HepG2 (cell line): ENCODE measurements at regions not wholly inside any gene's neighbourhood (a gene's known extent, or its start where the extent isn't known, plus 50 kb on each side); places are given as distances from the start of the nearest gene placed in this dataset.

Experiments used
- ATAC-seq: fragments of 200-7000 bp; cut with Tn5 transposase; 3 replicates; pipeline ENCODE4 v1.9.1; 2020; ENCODE audit warnings: mild to moderate bottlenecking, moderate library complexity
- BruUV-seq: library from RNA; stranded (reverse); fragments of 400-500 nt; replicated peaks from 2 replicates; lab custom pipeline; 2021; lab: Mats Ljungman, UMichigan
- CTCF ChIA-PET: fragments of 300-600 bp; formaldehyde crosslinking; extraction: SDS; loops from one replicate; lab custom pipeline; 2021; ENCODE audit warnings: low total read pairs, inconsistent platforms, low intra/inter-chr PET ratio; lab: Yijun Ruan, JAX
- POLR2A ChIA-PET: fragments of 350-600 bp; sonication (Branson Sonifier 250); formaldehyde crosslinking; loops from one replicate; lab custom pipeline; 2020; ENCODE audit warnings: antibody characterized with exemption, inconsistent platforms; lab: Yijun Ruan, JAX
- DNase-seq: peaks from one replicate; pipeline ENCODE4 v3.0.0-alpha.2; 2015; ENCODE audit warnings: low spot score
- FAIRE-seq: peaks from 3 replicates; lab custom pipeline; 2011; peaks lifted over from hg19 to GRCh38; lab: Jason Lieb, UNC
- H2AFZ ChIP-seq: one replicate; pipeline ENCODE4 v1.6.1; 2011; ENCODE audit warnings: low read length, inconsistent platforms
- H3K27ac ChIP-seq: fragments of 300-600 bp; 3 replicates; pipeline ENCODE4 v1.8.0; 2011; ENCODE audit warnings: mixed run types, mild to moderate bottlenecking, mixed read lengths, low read length, inconsistent platforms; ENCODE audit not compliant: insufficient read depth; ENCODE audit errors: extremely low read length
- H3K27me3 ChIP-seq, 2 experiments: fragments of 200-600 bp in 1 of 2; 2 replicates in 1 of 2; 3 replicates in 1 of 2; pipeline versions ENCODE4 v1.6.0 to v1.8.0; 2011; ENCODE audit warnings: low read length in 2 of 2, mild to moderate bottlenecking in 2 of 2, moderate library complexity in 2 of 2, inconsistent platforms in 1 of 2; ENCODE audit not compliant: insufficient read depth in 2 of 2, control insufficient read depth in 1 of 2
- H3K36me3 ChIP-seq, 2 experiments: fragments of 200-600 bp in 1 of 2; replicated peaks in 1 of 2; 2 replicates in 1 of 2; 3 replicates in 1 of 2; pipeline versions ENCODE4 v1.5.1 to v1.8.0; 2011; ENCODE audit warnings: low read length in 2 of 2, inconsistent platforms in 1 of 2; ENCODE audit not compliant: insufficient read depth in 2 of 2, control insufficient read depth in 1 of 2
- H3K4me1 ChIP-seq: 2 replicates; pipeline ENCODE4 v1.5.1; 2012; ENCODE audit warnings: low read length, inconsistent platforms; ENCODE audit not compliant: insufficient read depth
- H3K4me2 ChIP-seq: 2 replicates; pipeline ENCODE4 v1.6.0; 2011; ENCODE audit warnings: low read depth, low read length, inconsistent platforms
- H3K4me3 ChIP-seq, 3 experiments: fragments of 200-600 bp in 1 of 3; sonication (generic), shearing (Covaris generic) in 1 of 3; replicated peaks in 1 of 3; 2 replicates each; pipeline ENCODE4 v1.5.1; 2011 to 2016; ENCODE audit warnings: low read length in 3 of 3, inconsistent platforms in 2 of 3, low read depth in 2 of 3, mild to moderate bottlenecking in 2 of 3, control low read depth in 1 of 3, mixed read lengths in 1 of 3; ENCODE audit not compliant: insufficient read depth in 1 of 3
- H3K79me2 ChIP-seq: one replicate; pipeline ENCODE4 v1.6.1; 2011; ENCODE audit warnings: low read length, inconsistent platforms; ENCODE audit not compliant: insufficient read depth
- H3K9ac ChIP-seq: 2 replicates; pipeline ENCODE4 v1.6.0; 2011; ENCODE audit warnings: mild to moderate bottlenecking, low read depth, low read length, inconsistent platforms; ENCODE audit not compliant: insufficient read depth
- H3K9me3 ChIP-seq: 2 replicates; pipeline ENCODE4 v1.5.1; 2012; ENCODE audit warnings: mild to moderate bottlenecking, low read length
- H4K20me1 ChIP-seq: 2 replicates; pipeline ENCODE4 v1.6.0; 2011; ENCODE audit warnings: inconsistent platforms, mild to moderate bottlenecking, low read length, moderate library complexity; ENCODE audit not compliant: insufficient read depth
- BCL3 ChIP-seq: sonication (generic); formaldehyde crosslinking; IDR thresholded peaks from 2 replicates; pipeline ENCODE4 v1.5.1; 2020; ENCODE audit warnings: mild to moderate bottlenecking, missing genetic modification reagents, moderate library complexity
- CENPT ChIP-seq: sonication (generic); formaldehyde crosslinking; IDR thresholded peaks from 2 replicates; pipeline ENCODE4 v1.8.0; 2022; ENCODE audit warnings: low read depth, mild to moderate bottlenecking, moderate library complexity, missing genetic modification reagents
- CERS6 ChIP-seq: sonication (generic); formaldehyde crosslinking; IDR thresholded peaks from 2 replicates; pipeline ENCODE4 v1.5.0; 2020; ENCODE audit warnings: missing genetic modification reagents
- FOSL2 ChIP-seq: sonication (generic); formaldehyde crosslinking; IDR thresholded peaks from 2 replicates; pipeline ENCODE4 v1.4.0; 2020; ENCODE audit warnings: missing genetic modification reagents
- HNRNPUL1 ChIP-seq: fragments of 200-400 bp; formaldehyde crosslinking; IDR thresholded peaks from 2 replicates; pipeline ENCODE4 v1.6.1; 2017; ENCODE audit warnings: low read depth, mild to moderate bottlenecking, low read length, moderate library complexity
- KDM1A ChIP-seq: IDR thresholded peaks from 2 replicates; pipeline ENCODE4 v1.6.1; 2016; ENCODE audit warnings: missing compliant biosample characterization
- PAF1 ChIP-seq: IDR thresholded peaks from 2 replicates; pipeline ENCODE4 v1.6.1; 2016; ENCODE audit warnings: missing genetic modification reagents, missing compliant biosample characterization
- PAWR ChIP-seq: sonication (generic); formaldehyde crosslinking; IDR thresholded peaks from 2 replicates; pipeline ENCODE4 v1.4.0; 2020; ENCODE audit warnings: missing genetic modification reagents, mild to moderate bottlenecking, borderline replicate concordance
- SMC3 ChIP-seq: IDR thresholded peaks from 2 replicates; pipeline ENCODE4 v1.6.1; 2011; ENCODE audit warnings: low read length, improper control_type of control experiment
- STAT6 ChIP-seq: sonication (generic); formaldehyde crosslinking; IDR thresholded peaks from 2 replicates; pipeline ENCODE4 v1.4.0; 2020; ENCODE audit warnings: missing genetic modification reagents, mild to moderate bottlenecking, borderline replicate concordance
- ZNF234 ChIP-seq: sonication (generic); formaldehyde crosslinking; conservative IDR thresholded peaks from 2 replicates; pipeline ENCODE4 v1.5.1; 2020; ENCODE audit warnings: mild to moderate bottlenecking, missing genetic modification reagents
- WGBS: methylation state at CpG from one replicate; pipeline ENCODE4 v1.1.6; 2017; ENCODE audit warnings: low lambda C conversion rate; 5-methylcytosine and 5-hydroxymethylcytosine counted together
- in situ Hi-C: cut with HindIII; loops from 2 replicates; pipeline ENCODE4 v1.10.0; 2017; ENCODE audit warnings: low pct_unique_long_range_greater_than_20kb; ENCODE audit not compliant: extremely low pct_ligation_motif_present
- intact Hi-C: fragments of 100-400 bp; cut with micrococcal nuclease; formaldehyde crosslinking; loops from one replicate; pipeline ENCODE4 v1.10.0; 2022; ENCODE audit not compliant: unreplicated experiment

DNA sequence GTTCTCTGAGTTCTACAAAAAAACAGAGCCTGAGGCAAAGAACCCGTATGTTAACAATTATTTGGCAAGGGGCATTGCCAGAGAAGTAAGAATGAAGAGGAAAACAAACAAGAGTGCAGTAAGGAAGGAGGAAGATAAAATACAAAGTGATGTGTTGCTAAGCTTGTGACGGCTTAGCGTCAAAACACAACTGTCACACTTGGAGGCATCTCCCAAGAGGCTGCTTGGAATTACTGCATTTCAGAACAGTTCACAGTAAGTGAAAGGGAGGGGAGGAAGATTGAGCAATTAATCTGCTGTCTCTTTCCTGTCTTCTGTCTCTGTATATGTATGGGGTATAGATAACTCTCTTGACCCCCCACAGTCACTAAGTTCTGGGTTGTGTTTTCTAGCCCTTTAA, 1017.0 kb upstream of the TMPRSS15 start:
- H3K9me3 ChIP-seq, result peaks cover 73% of the 10 kb centered on the region
- H3K27ac ChIP-seq, result no peak overlapping the region
- CTCF ChIA-PET, result no interaction called here
- no peak overlapping the region for H2AFZ ChIP-seq
- no peak for FAIRE-seq
- WGBS, result 37% methylated on average over 3 of the region's 3 CpGs
- H3K79me2 ChIP-seq, result no peaks in the 10 kb centered on the region
- no peak for TF ChIP-seq STAT6 (CRISPR knock-in tag)
- TF ChIP-seq PAF1, result no peak
- no peak for TF ChIP-seq CENPT (CRISPR knock-in tag)
- no peak for TF ChIP-seq FOSL2 (CRISPR knock-in tag)
- no peak for TF ChIP-seq ZNF234
- no peak for TF ChIP-seq HNRNPUL1
- TF ChIP-seq PAWR (CRISPR knock-in tag), result no peak
- no peak for TF ChIP-seq KDM1A (CRISPR knock-in tag)
- TF ChIP-seq BCL3, result no peak
- no peak for TF ChIP-seq SMC3
- no peak for TF ChIP-seq CERS6 (CRISPR knock-in tag)
- no peak for DNase-seq
- in situ Hi-C loops (no loop called here), intact Hi-C loops (no loop called here)
- no peaks in the 10 kb centered on the region for H3K36me3 ChIP-seq
- no peaks in the 10 kb centered on the region for H4K20me1 ChIP-seq
- POLR2A ChIA-PET, result no interaction called here
- no peaks in the 10 kb centered on the region for H3K4me1 ChIP-seq
- no peak overlapping the region for H3K4me3 ChIP-seq
- H3K9ac ChIP-seq, result no peak overlapping the region
- no peaks in the 10 kb centered on the region for H3K27me3 ChIP-seq
- no peak for ATAC-seq
- BruUV-seq, result no TSS peak
- H3K4me2 ChIP-seq, result no peak overlapping the region
